ACHN (cell line): ENCODE measurements at regions not wholly inside any gene's neighbourhood (a gene's known extent, or its start where the extent isn't known, plus 50 kb on each side); places are given as distances from the start of the nearest gene placed in this dataset.

Experiments
- DNase-seq: peaks from one replicate; pipeline ENCODE4 v3.0.0-alpha.2; 2015
- in situ Hi-C: cut with HindIII; loops from 2 replicates; pipeline ENCODE4 v1.10.0; 2017; ENCODE audit warnings: low sequenced_read_pairs, low pct_ligation_motif_present, low pct_unique_long_range_greater_than_20kb

DNA sequence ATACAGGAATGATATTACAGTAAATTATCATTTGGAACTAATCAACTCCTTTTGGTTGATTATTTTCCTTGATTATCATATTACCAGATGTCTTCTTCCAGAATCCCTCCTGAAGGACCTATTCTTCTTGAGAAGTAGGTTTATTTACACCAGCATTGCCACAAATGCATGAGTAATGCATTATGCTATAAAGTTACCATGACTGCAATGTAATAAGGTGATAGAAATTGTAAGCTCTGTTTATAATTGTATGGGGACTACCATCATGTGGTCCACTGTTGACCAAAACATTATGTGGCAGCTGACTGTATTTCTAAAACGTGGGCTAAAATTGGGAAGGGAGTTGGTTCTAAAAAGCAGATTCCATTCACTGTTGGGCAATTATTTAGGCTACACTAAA is 602.2 kb downstream of the NYAP2 start:
- in situ Hi-C loops: no loop called here
- no peak for DNase-seq

DNA sequence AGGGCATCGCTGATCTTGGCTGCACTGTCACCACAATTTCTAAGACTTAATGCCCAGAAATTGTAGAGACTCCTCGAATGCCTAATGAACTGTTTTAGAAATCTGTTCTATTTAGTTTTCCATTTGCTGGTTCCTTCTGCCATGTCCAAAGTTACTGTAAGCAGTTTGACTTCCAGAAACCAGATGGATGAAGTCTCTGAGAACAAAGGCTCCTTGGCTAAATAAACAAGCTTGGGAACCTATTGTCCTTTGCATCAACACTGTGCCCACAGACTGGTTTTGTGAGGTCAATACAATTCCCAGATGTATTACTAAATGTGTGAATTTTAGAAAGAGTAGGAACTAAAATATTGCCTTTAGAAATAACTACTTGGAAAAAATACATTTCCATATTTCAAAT is 600.2 kb downstream of the NYAP2 start:
- in situ Hi-C loops: no loop called here
- no peak for DNase-seq

DNA sequence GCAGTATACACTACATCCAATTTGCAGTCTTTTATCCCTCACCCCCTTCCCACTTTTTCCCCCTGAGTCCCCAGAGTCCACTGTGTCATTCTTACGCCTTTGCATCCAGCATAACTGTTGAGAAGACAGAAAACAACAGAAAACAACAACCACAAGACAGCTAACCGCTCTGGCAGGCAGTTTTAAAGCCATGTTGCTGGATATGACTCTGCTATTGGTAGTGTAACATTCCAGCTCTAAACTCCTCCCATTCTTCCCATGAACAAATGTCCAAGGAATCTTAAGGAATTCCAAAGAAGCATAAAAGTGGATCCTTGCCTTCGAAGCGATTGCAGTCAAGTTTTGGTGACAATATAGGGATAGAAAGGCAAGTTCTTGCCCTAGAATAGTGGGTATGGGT is 599.1 kb downstream of the NYAP2 start:
- in situ Hi-C loops: no loop called here
- peak; percentile 25 for DNase-seq

DNA sequence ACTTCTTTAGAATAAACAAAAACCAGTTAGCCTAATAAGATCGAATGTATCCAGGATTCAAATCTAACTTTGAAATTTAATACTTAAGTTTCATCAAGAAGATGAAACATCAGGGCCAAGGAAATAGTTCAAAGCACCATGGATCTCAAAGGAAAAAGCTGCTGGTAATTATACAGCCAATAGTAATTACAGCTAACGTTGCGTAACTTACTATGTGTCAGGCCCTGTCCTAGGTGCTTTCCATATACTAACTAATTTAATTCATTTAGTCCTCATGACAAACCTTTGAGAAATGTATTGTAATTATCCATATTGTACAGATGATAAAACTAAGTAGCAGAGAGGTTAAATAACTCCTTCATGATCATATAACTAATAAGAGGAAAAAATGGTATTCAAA is 598.6 kb downstream of the NYAP2 start:
- in situ Hi-C loops: no loop called here
- no peak for DNase-seq

DNA sequence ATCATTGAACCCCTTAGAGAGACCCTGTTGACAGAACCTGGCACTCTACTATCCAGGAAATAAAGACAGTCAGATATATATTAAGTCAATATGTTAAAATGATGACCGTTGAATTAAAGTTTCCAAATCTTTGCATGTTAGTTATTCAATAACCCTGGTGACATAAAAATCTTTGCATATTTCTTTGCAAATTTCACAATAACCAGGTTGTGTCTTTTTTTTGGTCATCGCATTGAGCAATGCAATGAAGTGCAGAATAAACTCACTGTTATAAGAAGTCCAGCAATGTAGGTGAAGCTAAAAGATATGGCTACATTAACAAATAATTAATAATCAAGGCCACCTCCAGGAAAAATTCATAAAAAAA is 596.9 kb downstream of the NYAP2 start:
- in situ Hi-C loops: no loop called here
- no peak for DNase-seq

DNA sequence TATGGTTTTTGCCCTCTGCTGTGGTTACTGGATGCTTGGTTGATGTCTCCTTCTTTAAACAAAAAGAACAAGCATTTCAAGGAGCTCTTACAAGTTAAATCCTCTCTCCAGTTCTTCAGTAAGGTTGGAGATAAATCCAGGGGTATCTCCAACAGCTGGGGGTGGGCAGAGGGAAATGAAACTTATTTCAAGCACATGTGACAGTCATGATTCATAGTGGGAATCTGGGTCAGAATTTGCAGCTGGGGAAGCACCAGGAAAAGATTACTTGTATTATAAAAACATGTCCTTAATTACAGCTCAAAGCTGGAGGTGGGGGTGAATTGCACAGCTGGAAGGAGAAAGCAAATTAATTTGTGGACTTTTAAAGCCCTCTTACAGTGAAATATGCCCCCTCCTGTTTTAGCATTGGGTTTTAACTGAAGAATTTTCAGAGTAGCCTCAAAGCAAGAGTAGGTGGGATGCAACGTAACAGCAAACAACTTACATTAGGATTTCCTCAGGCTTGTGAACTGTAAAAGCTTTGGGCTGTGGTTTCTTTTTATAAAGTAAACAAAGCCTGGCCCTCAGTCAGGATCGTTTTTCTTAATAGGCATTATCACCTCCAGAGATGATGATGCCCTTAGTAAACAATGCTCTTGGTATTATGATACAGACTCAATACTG is 596.4 kb downstream of the NYAP2 start:
- in situ Hi-C loops: no loop called here
- no peak for DNase-seq

DNA sequence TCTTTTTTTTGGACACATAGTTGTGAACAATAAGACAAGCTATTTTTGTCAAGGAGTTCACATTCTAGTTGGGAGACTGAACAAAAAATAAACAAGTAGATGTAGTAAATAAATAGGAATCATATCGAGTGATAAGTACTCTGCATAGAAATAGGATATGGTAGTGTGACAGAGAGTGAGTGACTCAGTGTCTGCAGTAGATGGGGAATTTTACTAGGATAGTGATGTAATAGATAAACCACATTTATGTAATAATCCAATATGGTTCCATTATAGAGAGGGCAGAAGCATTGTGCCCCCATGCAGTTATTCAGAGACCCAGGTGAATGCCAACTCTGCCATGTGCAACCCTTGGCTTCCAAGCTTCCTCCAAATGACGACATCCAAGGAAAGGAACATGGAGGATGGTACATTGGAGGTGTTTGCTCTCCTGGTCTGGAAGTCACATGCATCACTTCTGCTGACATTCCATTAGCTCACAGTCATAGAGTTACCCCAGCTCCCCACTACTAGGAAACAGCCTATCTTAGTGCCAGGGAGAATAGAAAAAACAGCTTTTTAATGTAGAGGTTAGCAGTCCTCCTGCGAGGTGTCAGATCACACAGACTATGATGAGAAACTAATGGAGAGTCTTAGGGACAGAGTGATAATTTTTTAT is 595.4 kb downstream of the NYAP2 start:
- DNase-seq: no peak
- in situ Hi-C loops: no loop called here

DNA sequence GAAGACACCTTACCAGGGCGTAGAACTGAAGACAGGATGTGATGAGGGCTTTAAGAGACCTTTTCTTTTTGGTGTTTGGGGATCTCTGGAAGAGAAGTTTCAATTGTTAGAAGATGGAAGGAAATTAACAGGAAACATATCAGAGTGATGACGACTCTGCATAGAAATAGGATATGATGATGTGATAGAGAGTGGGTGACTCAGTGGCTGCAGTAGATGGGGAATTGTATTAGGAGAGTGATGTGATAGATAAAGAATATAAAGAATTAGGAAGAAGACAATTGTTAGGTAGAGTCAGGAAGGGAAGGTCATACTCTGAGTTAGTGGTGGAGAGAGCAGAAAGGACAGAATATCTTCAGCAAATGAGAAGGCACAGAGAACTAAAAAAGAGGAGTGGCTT is 593.9 kb downstream of the NYAP2 start:
- DNase-seq: no peak
- in situ Hi-C loops: no loop called here

DNA sequence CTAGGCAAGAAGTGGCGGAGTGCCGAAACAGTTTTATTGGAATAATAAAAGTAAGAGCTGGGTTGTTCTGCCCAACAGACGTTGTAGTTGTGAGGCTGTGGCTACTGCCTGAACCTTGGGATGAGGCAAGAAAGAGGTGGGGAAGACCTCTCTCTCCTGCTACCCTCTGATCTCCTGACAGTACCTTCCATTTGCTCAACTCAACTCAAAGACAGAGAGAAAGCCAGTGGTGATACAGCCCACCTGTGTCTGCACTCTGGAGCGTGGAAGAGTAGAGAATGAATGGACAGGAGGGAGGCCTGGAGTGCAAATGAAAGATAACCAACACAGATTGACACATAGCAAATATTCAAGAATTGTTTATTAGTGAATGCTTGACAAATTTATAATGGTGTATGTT is 590.3 kb downstream of the NYAP2 start:
- in situ Hi-C loops: no loop called here
- no peak for DNase-seq

DNA sequence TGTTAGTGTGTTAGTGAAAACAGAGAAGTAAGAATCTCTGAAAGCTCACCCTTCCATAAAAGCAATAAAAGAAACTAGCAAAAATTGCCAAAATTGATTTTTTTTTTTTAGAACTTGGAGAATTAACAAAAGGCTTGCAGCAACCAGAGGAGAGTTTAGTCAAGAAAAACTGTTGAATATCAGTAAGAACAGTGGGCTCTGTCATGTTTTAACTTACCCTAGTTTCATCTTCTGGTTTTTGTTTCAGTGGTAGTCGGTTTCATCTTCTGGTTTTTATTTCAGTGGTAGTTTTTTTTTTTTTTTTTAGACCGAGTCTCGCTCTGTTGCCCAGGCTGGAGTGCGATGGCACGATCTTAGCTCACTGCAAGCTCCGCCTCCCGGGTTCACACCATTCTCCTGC is 580.9 kb downstream of the NYAP2 start:
- in situ Hi-C loops: no loop called here
- no peak for DNase-seq

DNA sequence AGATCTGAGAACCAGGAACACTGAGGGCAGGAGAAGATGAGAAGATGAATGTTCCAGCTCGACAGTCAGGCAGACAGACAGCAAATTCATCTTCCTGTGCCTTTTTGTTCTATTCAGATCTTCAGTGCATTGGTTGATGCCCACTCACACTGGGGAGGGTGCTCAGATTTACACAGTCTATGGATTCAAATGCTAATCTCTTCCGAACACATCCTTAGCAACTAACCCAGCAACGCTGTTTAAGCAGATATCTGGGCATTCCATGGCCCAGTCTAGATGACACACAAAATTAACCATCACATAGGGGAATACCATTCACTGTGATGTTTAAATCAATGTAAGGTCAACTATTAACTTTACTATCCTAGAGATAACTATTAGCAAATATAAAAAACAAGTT is 571.9 kb downstream of the NYAP2 start:
- DNase-seq: no peak
- in situ Hi-C loops: no loop called here

DNA sequence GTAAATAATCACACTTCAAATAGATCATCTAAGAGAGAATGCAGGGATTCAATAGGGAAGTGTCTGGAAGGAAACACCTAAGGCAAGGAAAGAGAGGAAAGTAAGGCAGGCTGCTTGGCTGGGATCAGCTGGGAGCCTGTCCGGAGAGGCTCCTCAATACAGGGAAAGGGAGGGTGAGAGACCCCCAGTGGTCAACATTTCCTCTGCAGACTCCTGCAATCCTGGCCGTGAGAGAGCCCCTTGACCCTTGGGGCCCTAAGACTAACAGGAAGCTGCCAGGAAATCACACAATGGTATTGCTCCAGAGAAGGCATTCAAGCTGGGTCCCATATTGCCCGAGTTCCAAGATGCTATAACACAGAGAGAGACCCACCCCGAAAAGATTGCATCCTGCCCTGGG is 549.4 kb downstream of the NYAP2 start:
- in situ Hi-C loops: no loop called here
- no peak for DNase-seq

DNA sequence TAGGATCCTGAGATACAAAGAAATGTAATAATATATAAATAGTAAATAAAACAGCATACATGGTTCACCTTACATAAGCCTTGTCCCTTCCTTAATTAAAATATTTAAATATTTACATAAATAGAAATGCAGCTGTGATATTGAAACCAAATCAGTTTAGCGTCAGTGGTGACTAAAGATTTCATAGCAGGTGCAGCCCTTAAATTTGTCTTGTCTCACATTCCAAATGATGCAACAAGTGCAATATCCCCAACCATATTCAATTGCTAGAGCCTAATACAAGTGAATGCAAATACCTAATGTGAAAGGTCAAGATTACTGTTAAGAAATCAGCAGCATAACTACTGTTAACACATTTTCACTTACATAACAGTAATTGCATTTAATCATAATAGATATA is 539.5 kb downstream of the NYAP2 start:
- in situ Hi-C loops: no loop called here
- DNase-seq: no peak

DNA sequence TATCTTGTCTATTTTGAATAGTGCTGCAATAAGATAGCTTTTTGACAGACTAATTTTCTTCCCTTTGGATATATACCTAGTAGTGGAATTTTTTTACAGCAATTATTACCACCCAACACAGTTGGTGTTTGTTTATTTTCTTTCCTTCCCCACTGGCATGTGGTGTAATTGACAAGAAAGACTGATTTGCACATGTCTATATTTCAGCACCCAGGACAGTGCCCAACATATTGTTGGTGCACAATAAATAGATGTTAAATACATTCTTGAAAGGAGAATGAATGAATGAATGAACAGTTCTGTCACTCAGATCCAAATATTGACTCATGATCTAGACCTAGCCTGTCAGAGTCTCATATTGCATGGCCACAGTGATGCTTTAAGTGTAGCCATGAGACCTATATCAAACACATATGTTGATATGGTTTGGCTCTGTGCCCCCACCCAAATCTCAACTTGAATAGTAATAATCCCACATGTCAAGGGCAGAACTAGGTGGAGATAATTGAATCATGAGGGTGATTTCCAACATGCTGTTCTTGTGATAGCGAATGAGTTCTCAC is 538.2 kb downstream of the NYAP2 start:
- in situ Hi-C loops: no loop called here
- peak; percentile 15 for DNase-seq

DNA sequence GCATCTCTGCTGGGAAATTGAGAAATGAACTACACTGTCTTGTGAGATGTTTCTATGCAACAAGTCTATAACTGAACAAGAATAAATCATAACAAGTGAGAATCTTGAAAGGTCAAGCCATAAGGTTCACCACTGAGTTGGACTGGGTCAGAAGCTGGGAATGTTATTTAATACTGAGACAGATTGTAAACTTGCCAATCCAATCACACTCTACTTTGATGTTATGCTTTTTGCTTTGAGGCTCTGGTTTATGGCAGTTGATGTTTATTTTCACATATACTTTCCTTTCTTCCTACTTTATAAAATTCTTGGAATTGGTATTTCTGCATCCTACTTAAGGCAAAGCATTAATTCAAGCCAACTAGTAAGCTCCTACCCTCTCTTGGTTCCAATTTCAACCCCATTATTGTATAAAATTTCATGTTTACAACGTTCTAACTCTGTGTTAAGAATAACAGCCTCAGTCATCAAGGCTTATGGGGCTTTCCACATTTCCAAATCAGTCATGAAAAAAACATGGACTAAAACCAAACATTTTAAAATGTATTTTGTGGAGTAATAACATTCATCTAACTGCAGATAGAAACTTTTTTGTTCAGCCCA is 533.4 kb downstream of the NYAP2 start:
- DNase-seq: no peak
- in situ Hi-C loops: no loop called here

DNA sequence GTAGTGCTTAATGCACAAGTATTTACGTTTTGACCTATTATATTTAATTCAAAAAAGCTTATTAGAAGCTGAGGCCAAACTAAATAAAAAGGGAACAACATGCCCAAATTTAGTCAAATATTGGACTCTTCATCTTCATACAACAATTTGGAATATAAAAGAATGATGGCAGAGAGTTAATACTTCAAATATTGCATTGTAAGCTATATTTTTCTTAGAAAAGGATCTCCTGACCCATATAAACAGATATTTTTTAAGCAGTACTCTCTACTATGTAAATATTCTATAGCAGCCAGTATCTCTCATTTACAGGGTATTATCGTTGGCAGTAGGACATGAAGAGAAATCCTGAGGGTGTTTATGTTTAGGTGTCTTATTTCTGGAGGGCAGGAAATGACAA is 531.2 kb downstream of the NYAP2 start:
- in situ Hi-C loops: no loop called here
- no peak for DNase-seq

DNA sequence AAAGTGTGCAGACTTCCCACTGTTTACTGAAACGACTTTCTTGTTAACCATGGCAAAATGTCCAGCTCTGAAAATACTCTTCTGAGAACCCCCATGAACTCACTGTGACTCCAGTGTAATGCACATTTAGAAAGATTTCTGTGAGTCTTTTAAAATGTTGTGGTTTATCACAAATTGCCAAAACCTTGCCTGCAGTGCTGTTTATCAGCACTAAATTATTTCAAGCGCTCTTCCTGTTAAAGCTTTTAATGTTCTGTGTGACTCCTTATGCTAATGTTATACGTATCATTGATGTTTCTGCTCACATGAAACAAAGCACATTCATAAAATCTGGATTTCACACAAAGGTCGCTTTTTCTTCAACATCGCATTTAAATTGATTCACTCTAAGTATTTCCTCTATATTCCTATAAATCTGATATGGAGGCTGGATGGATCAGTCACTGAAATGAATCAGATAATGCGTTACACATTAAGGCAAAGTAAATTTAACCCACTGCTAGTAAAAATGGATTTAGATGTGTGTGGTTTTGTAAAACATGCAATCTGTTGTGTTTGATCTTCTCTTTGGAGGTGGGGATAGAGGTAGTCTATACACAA is 521.2 kb downstream of the NYAP2 start:
- in situ Hi-C loops: no loop called here
- no peak for DNase-seq

DNA sequence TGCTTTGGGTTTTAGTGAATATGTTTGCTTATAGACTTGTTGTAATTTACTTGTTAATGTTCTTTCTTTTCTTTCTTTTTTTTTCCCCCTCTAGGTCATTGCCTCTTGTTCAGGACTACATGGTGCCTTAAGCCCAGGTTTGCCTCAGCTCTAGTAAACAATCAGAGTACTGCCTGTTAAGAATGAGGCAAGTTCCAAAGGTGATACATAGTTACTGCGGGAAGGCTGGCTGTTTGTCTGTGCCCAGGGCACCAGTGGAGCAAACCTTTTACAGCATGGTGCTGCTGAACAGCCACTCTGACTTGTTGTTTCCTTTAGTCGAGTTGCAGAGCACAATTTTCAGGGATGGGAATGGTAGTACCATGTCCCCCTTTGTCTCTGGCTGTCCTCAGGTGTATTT is 517.2 kb downstream of the NYAP2 start:
- in situ Hi-C loops: no loop called here

DNA sequence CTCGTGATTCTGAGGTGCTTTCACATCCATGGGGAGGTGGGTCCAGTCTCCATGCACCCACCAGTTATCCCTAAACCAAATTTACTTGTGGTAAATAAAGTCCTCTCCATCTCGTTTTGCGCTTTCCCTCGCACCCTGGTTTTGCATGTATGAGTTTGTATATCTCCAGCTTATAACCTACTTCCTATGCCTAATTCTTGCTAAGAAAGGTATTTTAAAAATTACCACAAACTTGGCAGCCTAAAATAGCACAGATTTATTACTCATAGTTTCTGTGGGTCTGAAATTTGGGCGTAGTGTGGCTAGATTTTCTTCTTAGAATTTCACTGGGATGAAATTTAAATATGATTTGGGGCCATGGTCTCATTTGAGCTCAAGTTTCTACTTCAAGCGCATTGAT is 511.5 kb downstream of the NYAP2 start:
- no peak for DNase-seq
- in situ Hi-C loops: no loop called here

More for the DNA sequence above, 517.2 kb downstream of the NYAP2 start:
- no peak for DNase-seq

DNA sequence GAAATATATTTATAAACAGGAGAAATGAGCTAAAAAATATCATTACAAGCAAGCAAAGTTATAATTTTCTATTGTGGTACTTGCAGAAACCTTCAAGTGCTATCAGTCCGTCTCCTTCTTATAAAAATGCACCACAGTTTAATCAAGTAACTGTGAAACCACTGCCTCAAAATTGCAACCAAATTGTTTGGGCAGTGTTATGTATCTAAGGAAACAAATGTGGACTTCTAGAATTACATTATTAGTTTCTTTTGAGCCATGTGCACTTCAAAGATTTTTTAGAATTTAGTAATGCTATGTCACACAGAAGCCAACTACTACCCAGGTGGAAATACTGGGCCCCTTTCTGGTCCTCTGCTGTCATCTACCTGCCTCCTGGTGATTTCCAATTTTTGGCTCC is 495.6 kb downstream of the NYAP2 start:
- in situ Hi-C loops: no loop called here

More for the DNA sequence above, 495.6 kb downstream of the NYAP2 start:
- no peak for DNase-seq
